Nephron progenitor cell (in vitro differentiated cells): ENCODE measurements at regions not wholly inside any gene's neighbourhood (a gene's known extent, or its start where the extent isn't known, plus 50 kb on each side); places are given as distances from the start of the nearest gene placed in this dataset.
A peak's percentile ranks its signal among the peaks of the same experiment; 100 is the strongest.

Source experiments
- DNase-seq: peaks from one replicate; pipeline ENCODE4 v3.0.0; 2021
- H3K27ac Mint-ChIP-seq: 2 replicates; pipeline ENCODE4 v1.8.0; 2021; ENCODE audit warnings: mild to moderate bottlenecking, moderate library complexity, mixed read lengths
- H3K27me3 Mint-ChIP-seq: 2 replicates; pipeline ENCODE4 v1.8.0; 2021; ENCODE audit warnings: mild to moderate bottlenecking, low read depth, mixed read lengths; ENCODE audit not compliant: poor library complexity
- H3K36me3 Mint-ChIP-seq: 2 replicates; pipeline ENCODE4 v1.8.0; 2021; ENCODE audit warnings: low read depth, mixed read lengths
- H3K4me1 Mint-ChIP-seq: 2 replicates; pipeline ENCODE4 v1.8.0; 2021; ENCODE audit warnings: mixed read lengths
- H3K4me3 Mint-ChIP-seq: 2 replicates; pipeline ENCODE4 v1.8.0; 2021; ENCODE audit warnings: mild to moderate bottlenecking, moderate library complexity, mixed read lengths
- H3K9me3 Mint-ChIP-seq: 2 replicates; pipeline ENCODE4 v1.8.0; 2021; ENCODE audit warnings: mild to moderate bottlenecking, moderate library complexity, mixed read lengths
- TF ChIP-seq, protein P1 (sequence below): fragments of 200-600 bp; sonication (generic); IDR thresholded peaks from 2 replicates; pipeline ENCODE4 v1.5.0; 2021; ENCODE audit warnings: antibody characterized with exemption

DNA sequence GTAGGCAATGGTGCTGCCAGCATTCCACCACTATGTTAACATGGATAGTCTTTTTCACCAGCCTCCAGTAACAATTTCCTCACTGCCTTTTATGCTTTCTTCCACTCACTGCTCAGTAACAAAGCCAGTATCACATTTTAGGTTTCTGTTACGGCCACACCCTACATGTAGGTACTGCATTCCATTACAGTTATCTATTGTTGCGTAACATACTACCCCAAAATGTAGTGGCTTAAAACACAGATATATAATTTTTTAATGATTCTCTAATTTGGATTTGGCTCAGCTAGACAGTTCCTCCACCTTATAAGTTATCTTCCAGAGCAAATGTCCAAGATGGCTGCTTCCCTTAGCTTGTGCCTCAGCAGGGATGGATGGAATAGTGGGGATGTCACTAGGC, 498.7 kb upstream of the ACVR2A start:
- H3K4me3 Mint-ChIP-seq: no peak overlapping the region
- DNase-seq: no peak
- H3K27me3 Mint-ChIP-seq: no peaks in the 10 kb centered on the region
- TF ChIP-seq, protein P1, sequence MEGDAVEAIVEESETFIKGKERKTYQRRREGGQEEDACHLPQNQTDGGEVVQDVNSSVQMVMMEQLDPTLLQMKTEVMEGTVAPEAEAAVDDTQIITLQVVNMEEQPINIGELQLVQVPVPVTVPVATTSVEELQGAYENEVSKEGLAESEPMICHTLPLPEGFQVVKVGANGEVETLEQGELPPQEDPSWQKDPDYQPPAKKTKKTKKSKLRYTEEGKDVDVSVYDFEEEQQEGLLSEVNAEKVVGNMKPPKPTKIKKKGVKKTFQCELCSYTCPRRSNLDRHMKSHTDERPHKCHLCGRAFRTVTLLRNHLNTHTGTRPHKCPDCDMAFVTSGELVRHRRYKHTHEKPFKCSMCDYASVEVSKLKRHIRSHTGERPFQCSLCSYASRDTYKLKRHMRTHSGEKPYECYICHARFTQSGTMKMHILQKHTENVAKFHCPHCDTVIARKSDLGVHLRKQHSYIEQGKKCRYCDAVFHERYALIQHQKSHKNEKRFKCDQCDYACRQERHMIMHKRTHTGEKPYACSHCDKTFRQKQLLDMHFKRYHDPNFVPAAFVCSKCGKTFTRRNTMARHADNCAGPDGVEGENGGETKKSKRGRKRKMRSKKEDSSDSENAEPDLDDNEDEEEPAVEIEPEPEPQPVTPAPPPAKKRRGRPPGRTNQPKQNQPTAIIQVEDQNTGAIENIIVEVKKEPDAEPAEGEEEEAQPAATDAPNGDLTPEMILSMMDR: no peak
- H3K4me1 Mint-ChIP-seq: no peaks in the 10 kb centered on the region
- H3K36me3 Mint-ChIP-seq: peaks cover 10% of the 10 kb centered on the region
- H3K27ac Mint-ChIP-seq: no peak overlapping the region
- H3K9me3 Mint-ChIP-seq: peaks cover 33% of the 10 kb centered on the region

DNA sequence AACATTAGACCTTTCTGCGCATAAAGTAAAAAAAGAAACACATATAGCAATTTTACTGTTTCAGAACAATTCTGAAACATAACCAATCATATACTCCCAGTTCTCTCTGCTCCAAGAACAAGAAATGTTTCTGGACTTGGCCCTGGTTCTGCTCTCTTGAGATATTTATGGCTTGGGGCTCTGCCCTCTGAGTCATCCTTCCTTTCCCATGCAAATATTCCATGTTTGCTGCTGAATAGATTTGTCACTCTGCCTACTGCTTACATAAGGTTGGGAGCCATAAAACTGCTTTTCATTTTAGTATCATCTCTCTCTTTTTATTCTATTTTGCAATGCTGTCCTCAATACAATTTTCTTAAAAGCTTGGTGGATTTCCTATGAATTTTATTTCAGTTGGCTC, 499.6 kb upstream of the ACVR2A start:
- peaks cover 10% of the 10 kb centered on the region for H3K36me3 Mint-ChIP-seq
- no peak overlapping the region for H3K27ac Mint-ChIP-seq
- H3K4me1 Mint-ChIP-seq: no peaks in the 10 kb centered on the region
- no peaks in the 10 kb centered on the region for H3K27me3 Mint-ChIP-seq
- TF ChIP-seq, protein P1: no peak
- no peak for DNase-seq
- peaks cover 33% of the 10 kb centered on the region for H3K9me3 Mint-ChIP-seq
- no peak overlapping the region for H3K4me3 Mint-ChIP-seq

DNA sequence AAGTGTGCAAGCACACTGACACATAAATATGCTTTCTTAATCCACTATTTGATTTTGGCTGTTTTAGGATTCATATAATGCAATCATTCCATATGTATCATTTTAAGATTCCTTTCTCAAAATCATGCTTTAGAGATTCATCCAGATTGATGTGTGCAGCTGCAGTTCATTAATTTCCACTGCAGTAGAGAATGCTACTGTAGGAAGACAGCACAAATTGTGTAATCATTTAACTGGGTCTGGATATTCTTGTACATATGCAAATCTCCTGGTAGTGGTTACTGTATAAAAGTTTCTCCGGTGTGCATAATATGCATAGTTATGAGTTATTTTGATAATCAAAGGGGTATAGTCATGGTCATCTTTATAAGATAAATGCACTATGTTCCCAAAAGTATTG, 502.5 kb upstream of the ACVR2A start:
- DNase-seq: no peak
- TF ChIP-seq, protein P1: no peak
- Mint-ChIP-seq H3K9me3 (peaks cover 33% of the 10 kb centered on the region), H3K27ac (no peak overlapping the region), H3K4me1 (no peaks in the 10 kb centered on the region), H3K36me3 (peaks cover 10% of the 10 kb centered on the region), H3K4me3 (no peak overlapping the region), H3K27me3 (no peaks in the 10 kb centered on the region)

DNA sequence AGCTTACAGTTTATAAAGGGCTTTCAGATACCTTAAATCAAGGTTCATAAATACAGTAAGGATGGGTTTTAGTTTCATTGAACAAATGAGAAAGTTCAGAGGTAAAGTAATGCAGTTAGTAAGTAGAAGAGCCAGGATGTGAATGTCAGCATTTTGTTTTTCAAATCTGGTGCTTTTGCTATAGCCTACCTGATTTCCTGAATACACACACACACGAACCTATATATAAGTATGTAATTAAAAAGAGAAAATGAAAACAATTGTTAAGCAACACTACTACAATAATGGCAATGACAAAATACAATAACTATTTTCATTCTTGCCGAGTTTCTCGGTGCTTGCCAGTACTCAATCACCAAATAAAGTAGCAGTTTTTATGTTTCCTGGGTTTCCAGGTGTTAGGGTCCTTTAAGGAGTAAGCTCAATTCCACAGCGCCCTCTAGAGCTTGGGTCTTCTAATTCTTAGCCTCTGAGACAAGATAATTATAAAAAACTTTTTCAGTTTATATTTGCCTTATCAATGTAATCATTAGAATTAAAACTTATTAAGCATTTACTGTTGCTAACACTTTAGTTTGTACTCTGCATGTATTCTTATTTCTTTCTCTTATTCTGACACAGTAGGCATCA, 512.9 kb upstream of the ACVR2A start:
- Mint-ChIP-seq H3K4me1 (no peaks in the 10 kb centered on the region), H3K27me3 (no peaks in the 10 kb centered on the region), H3K4me3 (no peak overlapping the region), H3K36me3 (no peaks in the 10 kb centered on the region), H3K9me3 (no peaks in the 10 kb centered on the region), H3K27ac (no peak overlapping the region)
- DNase-seq: peak; percentile 16
- TF ChIP-seq, protein P1: peak; percentile 55

DNA sequence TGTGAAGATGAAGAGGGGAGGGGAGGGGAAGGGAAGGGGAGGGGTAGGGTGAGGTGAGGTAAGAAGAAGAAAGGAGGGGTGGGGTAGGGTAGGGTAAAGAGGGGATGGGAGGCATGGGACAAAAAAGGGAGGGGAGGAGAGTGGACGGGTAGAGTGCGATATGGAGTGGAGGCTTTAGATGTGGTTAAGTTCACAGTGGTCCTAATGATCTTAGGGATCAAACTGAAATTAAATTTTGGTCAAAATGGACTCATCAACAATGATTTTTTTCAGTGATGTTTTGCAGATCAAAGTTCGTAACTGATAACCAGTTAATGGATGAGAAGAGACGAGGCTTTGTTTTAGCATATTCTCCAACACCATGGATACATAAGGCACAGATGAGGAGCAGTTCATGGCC, 513.9 kb upstream of the ACVR2A start:
- Mint-ChIP-seq H3K36me3 (no peaks in the 10 kb centered on the region), H3K4me3 (no peak overlapping the region), H3K27ac (no peak overlapping the region), H3K9me3 (no peaks in the 10 kb centered on the region), H3K4me1 (no peaks in the 10 kb centered on the region), H3K27me3 (no peaks in the 10 kb centered on the region)
- DNase-seq: no peak
- TF ChIP-seq, protein P1: no peak

DNA sequence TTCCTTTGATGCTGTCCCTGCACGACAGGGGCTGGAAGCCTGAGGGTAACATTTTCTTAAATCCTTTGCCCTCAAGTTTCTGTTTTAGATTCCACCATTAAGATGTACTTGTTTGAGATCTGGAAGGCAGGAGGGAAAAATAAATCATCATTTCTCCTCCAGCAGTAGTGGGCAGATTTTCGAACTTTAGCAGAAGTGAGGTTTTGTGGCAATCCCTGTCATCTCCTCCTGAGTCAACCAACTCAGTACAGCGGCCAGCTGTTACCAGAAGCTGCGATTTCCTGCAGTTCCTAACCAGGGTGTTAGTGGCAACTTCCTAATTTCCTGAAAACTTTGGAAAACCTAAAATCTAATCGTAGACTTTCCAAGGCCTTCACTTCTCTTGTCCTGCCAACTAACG, 517.2 kb upstream of the ACVR2A start:
- H3K4me3 Mint-ChIP-seq: no peak overlapping the region
- no peaks in the 10 kb centered on the region for H3K36me3 Mint-ChIP-seq
- no peak for DNase-seq
- H3K27ac Mint-ChIP-seq: no peak overlapping the region
- peaks cover 5% of the 10 kb centered on the region for H3K27me3 Mint-ChIP-seq
- TF ChIP-seq, protein P1: no peak
- no peaks in the 10 kb centered on the region for H3K9me3 Mint-ChIP-seq
- H3K4me1 Mint-ChIP-seq: no peaks in the 10 kb centered on the region
